Brain microvascular endothelial cell (primary cell): ENCODE measurements at regions not wholly inside any gene's neighbourhood (a gene's known extent, or its start where the extent isn't known, plus 50 kb on each side); places are given as distances from the start of the nearest gene placed in this dataset.

Source experiments
- DNase-seq: peaks from one replicate; pipeline ENCODE4 v3.0.0-alpha.2; 2020
- H3K27ac ChIP-seq: fragments of 250-450 bp; sonication (Bioruptor Pico); 2 replicates; pipeline ENCODE4 v1.5.1; 2020; ENCODE audit warnings: mild to moderate bottlenecking, moderate library complexity
- H3K27me3 ChIP-seq: fragments of 250-450 bp; sonication (Bioruptor Pico); replicated peaks from 2 replicates; pipeline ENCODE4 v1.5.1; 2020; ENCODE audit warnings: mild to moderate bottlenecking
- H3K36me3 ChIP-seq: fragments of 250-450 bp; sonication (Bioruptor Pico); replicated peaks from 2 replicates; pipeline ENCODE4 v1.5.1; 2020; ENCODE audit warnings: mild to moderate bottlenecking
- H3K4me3 ChIP-seq: 2 replicates; pipeline ENCODE4 v1.5.1; 2011; ENCODE audit warnings: low read depth, mild to moderate bottlenecking, control low read depth, low read length, moderate library complexity
- CTCF ChIP-seq: IDR thresholded peaks from 2 replicates; pipeline ENCODE4 v1.5.1; 2011; ENCODE audit warnings: low read depth, mild to moderate bottlenecking, moderate library complexity, low read length, control low read depth, inconsistent platforms; ENCODE audit errors: missing control alignments
- in situ Hi-C: cut with HindIII; loops from 2 replicates; pipeline ENCODE4 v1.10.0; 2017; ENCODE audit warnings: low sequenced_read_pairs, low pct_ligation_motif_present

GRCh38 chrX:16433021-16433420 is 216.9 kb upstream of the S100G start:
- no peaks in the 10 kb centered on the region for H3K27me3 ChIP-seq
- no peak for TF ChIP-seq CTCF
- H3K4me3 ChIP-seq = no peak overlapping the region
- no peaks in the 10 kb centered on the region for H3K36me3 ChIP-seq
- in situ Hi-C loops = no loop called here
- DNase-seq = no peak
- no peak overlapping the region for H3K27ac ChIP-seq

GRCh38 chrX:16435399-16435986 is 214.5 kb upstream of the S100G start:
- no peak for TF ChIP-seq CTCF

GRCh38 chrX:16436348-16437188 is 213.4 kb upstream of the S100G start:
- H3K27me3 ChIP-seq = no peaks in the 10 kb centered on the region
- TF ChIP-seq CTCF = peak; percentile 79
- no peak overlapping the region for H3K27ac ChIP-seq
- H3K4me3 ChIP-seq = no peak overlapping the region
- H3K36me3 ChIP-seq = no peaks in the 10 kb centered on the region
- in situ Hi-C loops = no loop called here
- peak; percentile 87 for DNase-seq

More at GRCh38 chrX:16435399-16435986, 214.5 kb upstream of the S100G start:
- DNase-seq = no peak
- Histone ChIP-seq H3K27me3 (no peaks in the 10 kb centered on the region), H3K27ac (no peak overlapping the region), H3K36me3 (no peaks in the 10 kb centered on the region), H3K4me3 (no peak overlapping the region)
- in situ Hi-C loops = no loop called here

GRCh38 chrX:16440446-16440845 is 209.5 kb upstream of the S100G start:
- no peaks in the 10 kb centered on the region for H3K36me3 ChIP-seq
- H3K27ac ChIP-seq = no peak overlapping the region
- no peak overlapping the region for H3K4me3 ChIP-seq
- DNase-seq = no peak
- no peaks in the 10 kb centered on the region for H3K27me3 ChIP-seq
- no peak for TF ChIP-seq CTCF
- in situ Hi-C loops = no loop called here

- no peak overlapping the region for H3K27ac ChIP-seq
- no peak overlapping the region for H3K4me3 ChIP-seq
- in situ Hi-C loops = no loop called here
- H3K27me3 ChIP-seq = no peaks in the 10 kb centered on the region
- no peaks in the 10 kb centered on the region for H3K36me3 ChIP-seq
- no peak for TF ChIP-seq CTCF
- peak; percentile 35 for DNase-seq
Observed at GRCh38 chrX:16444353-16444752, 205.6 kb upstream of the S100G start.
